ENCODE measurements at regions not wholly inside any gene's neighbourhood (a gene's known extent, or its start where the extent isn't known, plus 50 kb on each side); places are given as distances from the start of the nearest gene placed in this dataset.

DNA sequence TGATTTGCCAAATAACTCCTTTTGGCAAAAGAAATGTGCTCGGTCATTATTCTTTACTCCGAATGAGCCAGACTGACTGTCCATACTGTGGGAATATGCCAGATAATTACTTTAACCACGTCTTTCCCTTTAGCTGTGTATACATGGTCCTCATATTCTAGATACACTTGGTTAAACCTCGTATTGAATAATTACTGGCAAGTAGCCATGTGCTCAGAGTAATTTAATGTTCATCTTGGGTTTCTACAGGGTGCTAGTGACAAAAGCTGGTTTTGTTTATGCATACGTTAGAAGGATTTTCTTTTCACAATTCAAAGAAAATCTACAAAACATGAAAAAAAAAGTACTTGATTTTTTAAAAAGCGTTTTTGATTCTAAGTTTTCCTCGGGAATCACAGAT, 540.3 kb downstream of the KCNJ2 start:
- TF ChIP-seq, protein P1, sequence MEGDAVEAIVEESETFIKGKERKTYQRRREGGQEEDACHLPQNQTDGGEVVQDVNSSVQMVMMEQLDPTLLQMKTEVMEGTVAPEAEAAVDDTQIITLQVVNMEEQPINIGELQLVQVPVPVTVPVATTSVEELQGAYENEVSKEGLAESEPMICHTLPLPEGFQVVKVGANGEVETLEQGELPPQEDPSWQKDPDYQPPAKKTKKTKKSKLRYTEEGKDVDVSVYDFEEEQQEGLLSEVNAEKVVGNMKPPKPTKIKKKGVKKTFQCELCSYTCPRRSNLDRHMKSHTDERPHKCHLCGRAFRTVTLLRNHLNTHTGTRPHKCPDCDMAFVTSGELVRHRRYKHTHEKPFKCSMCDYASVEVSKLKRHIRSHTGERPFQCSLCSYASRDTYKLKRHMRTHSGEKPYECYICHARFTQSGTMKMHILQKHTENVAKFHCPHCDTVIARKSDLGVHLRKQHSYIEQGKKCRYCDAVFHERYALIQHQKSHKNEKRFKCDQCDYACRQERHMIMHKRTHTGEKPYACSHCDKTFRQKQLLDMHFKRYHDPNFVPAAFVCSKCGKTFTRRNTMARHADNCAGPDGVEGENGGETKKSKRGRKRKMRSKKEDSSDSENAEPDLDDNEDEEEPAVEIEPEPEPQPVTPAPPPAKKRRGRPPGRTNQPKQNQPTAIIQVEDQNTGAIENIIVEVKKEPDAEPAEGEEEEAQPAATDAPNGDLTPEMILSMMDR (IDR thresholded peaks at IDR 0.05) = no peak
- no peak for TF ChIP-seq POLR2A (IDR thresholded peaks at IDR 0.05)

Data from uterus (tissue), 2 donors.